DOHH2 (cell line): ENCODE measurements at regions not wholly inside any gene's neighbourhood (a gene's known extent, or its start where the extent isn't known, plus 50 kb on each side); places are given as distances from the start of the nearest gene placed in this dataset.

ENCODE experiments used
- H3F3A ChIP-seq: fragments of 200-600 bp; sonication (generic), shearing (Covaris generic); 2 replicates; pipeline ENCODE4 v1.6.0; 2016; ENCODE audit warnings: antibody characterized with exemption, mild to moderate bottlenecking; ENCODE audit not compliant: control insufficient read depth, insufficient read depth
- H3K27ac ChIP-seq: fragments of 200-600 bp; sonication (generic); 2 replicates; pipeline ENCODE4 v1.5.1; 2014; ENCODE audit warnings: low read depth, mild to moderate bottlenecking, low read length, moderate library complexity
- H3K27me3 ChIP-seq: fragments of 200-600 bp; sonication (generic); 2 replicates; pipeline ENCODE4 v1.6.1; 2014; ENCODE audit warnings: mild to moderate bottlenecking, low read length, mixed read lengths; ENCODE audit not compliant: control insufficient read depth
- H3K36me3 ChIP-seq: fragments of 200-600 bp; sonication (generic); 2 replicates; pipeline ENCODE4 v1.6.1; 2014; ENCODE audit warnings: mild to moderate bottlenecking, low read length, moderate library complexity, mixed read lengths; ENCODE audit not compliant: control insufficient read depth
- H3K4me1 ChIP-seq: fragments of 200-600 bp; sonication (generic); 2 replicates; pipeline ENCODE4 v1.6.1; 2014; ENCODE audit warnings: mild to moderate bottlenecking, low read length, mixed read lengths; ENCODE audit not compliant: control insufficient read depth
- H3K4me2 ChIP-seq: fragments of 200-600 bp; sonication (generic); 2 replicates; pipeline ENCODE4 v1.6.0; 2014; ENCODE audit warnings: mild to moderate bottlenecking, low read length, moderate library complexity
- H3K4me3 ChIP-seq: fragments of 200-600 bp; sonication (generic); 2 replicates; pipeline ENCODE4 v1.5.1; 2014; ENCODE audit warnings: mild to moderate bottlenecking, low read length, mixed read lengths
- H3K79me2 ChIP-seq: fragments of 200-600 bp; sonication (generic); 2 replicates; pipeline ENCODE4 v1.6.1; 2014; ENCODE audit warnings: mild to moderate bottlenecking, low read length, mixed read lengths; ENCODE audit not compliant: control insufficient read depth
- H3K9me2 ChIP-seq: fragments of 200-600 bp; sonication (generic); replicated peaks from 2 replicates; pipeline ENCODE4 v1.6.1; 2014; ENCODE audit warnings: mild to moderate bottlenecking, low read length, mixed read lengths; ENCODE audit not compliant: control insufficient read depth
- H3K9me3 ChIP-seq: fragments of 200-600 bp; sonication (generic); 2 replicates; pipeline ENCODE4 v1.6.1; 2014; ENCODE audit warnings: antibody characterized with exemption, low read length, mixed read lengths; ENCODE audit not compliant: control insufficient read depth, insufficient read depth
- H4K20me1 ChIP-seq: fragments of 200-600 bp; sonication (generic); 2 replicates; pipeline ENCODE4 v1.6.0; 2014; ENCODE audit warnings: low read depth, mild to moderate bottlenecking, antibody characterized with exemption, low read length, moderate library complexity; ENCODE audit not compliant: control insufficient read depth, insufficient read depth
- EZH2phosphoT487 ChIP-seq: fragments of 200-600 bp; sonication (generic); IDR thresholded peaks from 2 replicates; pipeline ENCODE4 v1.6.1; 2017; ENCODE audit warnings: borderline replicate concordance, mild to moderate bottlenecking, antibody characterized with exemption, low read length, moderate library complexity, mixed read lengths
- TF ChIP-seq, protein P1 (sequence below): fragments of 200-600 bp; sonication (generic); IDR thresholded peaks from one replicate; pipeline ENCODE4 v1.5.1; 2014; ENCODE audit warnings: antibody characterized with exemption, mild to moderate bottlenecking, low read depth, low read length; ENCODE audit not compliant: poor library complexity, severe bottlenecking

DNA sequence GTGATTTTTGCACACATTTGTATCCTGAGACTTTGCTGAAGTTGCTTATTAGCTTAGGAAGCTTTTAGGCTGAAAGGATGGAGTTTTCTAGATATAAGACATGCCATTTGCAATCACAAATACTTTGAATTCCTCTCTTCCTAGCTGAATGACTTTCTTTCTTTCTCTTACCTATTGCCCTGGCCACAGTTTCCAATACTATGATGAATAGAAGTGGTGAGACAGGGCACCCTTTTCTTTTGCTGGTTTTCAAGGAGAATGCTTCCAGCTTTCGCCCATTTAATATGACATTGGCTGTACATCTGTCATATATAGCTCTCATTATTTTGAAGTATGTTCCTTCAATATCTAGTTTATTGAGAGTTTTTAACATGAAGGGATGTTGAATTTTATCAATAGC, 409.6 kb upstream of the EPHA7 start:
- Histone ChIP-seq H3K36me3 (no peaks in the 10 kb centered on the region), H4K20me1 (no peaks in the 10 kb centered on the region), H3K9me3 (no peaks in the 10 kb centered on the region), H3K79me2 (no peaks in the 10 kb centered on the region), H3F3A (no peaks in the 10 kb centered on the region), H3K4me3 (no peak overlapping the region), H3K4me1 (no peaks in the 10 kb centered on the region), H3K27ac (no peak overlapping the region), H3K27me3 (no peaks in the 10 kb centered on the region), H3K4me2 (no peak overlapping the region), H3K9me2 (no peaks in the 10 kb centered on the region)
- TF ChIP-seq, protein P1, sequence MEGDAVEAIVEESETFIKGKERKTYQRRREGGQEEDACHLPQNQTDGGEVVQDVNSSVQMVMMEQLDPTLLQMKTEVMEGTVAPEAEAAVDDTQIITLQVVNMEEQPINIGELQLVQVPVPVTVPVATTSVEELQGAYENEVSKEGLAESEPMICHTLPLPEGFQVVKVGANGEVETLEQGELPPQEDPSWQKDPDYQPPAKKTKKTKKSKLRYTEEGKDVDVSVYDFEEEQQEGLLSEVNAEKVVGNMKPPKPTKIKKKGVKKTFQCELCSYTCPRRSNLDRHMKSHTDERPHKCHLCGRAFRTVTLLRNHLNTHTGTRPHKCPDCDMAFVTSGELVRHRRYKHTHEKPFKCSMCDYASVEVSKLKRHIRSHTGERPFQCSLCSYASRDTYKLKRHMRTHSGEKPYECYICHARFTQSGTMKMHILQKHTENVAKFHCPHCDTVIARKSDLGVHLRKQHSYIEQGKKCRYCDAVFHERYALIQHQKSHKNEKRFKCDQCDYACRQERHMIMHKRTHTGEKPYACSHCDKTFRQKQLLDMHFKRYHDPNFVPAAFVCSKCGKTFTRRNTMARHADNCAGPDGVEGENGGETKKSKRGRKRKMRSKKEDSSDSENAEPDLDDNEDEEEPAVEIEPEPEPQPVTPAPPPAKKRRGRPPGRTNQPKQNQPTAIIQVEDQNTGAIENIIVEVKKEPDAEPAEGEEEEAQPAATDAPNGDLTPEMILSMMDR, result no peak
- no peak for TF ChIP-seq EZH2phosphoT487

DNA sequence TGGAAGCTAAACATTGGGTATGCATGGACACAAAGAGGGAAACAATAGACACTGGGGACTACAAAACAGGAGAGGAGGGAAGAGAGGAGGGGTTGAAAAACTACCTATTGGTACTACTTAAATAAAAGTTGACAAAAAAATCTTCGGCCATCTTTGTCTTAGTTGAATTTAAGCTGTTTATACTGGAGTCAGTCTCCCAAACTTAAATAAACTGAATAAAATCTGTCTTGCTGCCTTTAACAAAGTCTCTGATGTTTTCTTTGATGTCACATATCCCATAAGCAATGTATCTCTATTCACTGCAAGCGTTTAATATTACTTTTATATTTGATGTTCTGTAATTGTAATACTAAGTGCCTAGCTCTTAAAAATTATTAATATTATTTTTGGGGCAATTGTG, 409.2 kb upstream of the EPHA7 start:
- Histone ChIP-seq H3K27ac (no peak overlapping the region), H3K4me3 (no peak overlapping the region), H3K27me3 (no peaks in the 10 kb centered on the region), H4K20me1 (no peaks in the 10 kb centered on the region), H3K4me1 (no peaks in the 10 kb centered on the region), H3F3A (no peaks in the 10 kb centered on the region), H3K36me3 (no peaks in the 10 kb centered on the region), H3K4me2 (no peak overlapping the region), H3K9me2 (no peaks in the 10 kb centered on the region), H3K9me3 (no peaks in the 10 kb centered on the region), H3K79me2 (no peaks in the 10 kb centered on the region)
- TF ChIP-seq, protein P1, result no peak
- no peak for TF ChIP-seq EZH2phosphoT487

DNA sequence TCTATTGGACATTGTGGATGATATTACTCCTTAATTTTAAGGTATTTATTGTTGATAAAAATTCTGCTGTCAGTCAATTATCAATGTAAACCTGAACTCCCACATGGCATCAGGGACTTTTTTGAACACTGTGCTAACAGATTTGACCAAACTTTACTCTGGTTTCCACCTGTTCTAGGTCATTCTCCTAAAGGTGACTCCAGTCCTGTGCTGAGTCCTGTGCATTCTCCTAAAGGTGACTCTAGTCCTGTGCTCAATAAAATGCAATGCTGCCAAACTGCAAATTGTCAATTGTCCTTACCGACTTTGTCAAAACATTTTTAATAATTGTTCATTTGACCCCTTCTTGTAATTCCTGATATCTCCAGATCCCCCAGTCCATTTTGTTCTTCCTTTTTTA, 408.4 kb upstream of the EPHA7 start:
- H3K4me3 ChIP-seq, result no peak overlapping the region
- no peaks in the 10 kb centered on the region for H3K4me1 ChIP-seq
- H3K36me3 ChIP-seq, result no peaks in the 10 kb centered on the region
- no peak overlapping the region for H3K4me2 ChIP-seq
- no peaks in the 10 kb centered on the region for H3K27me3 ChIP-seq
- H4K20me1 ChIP-seq, result no peaks in the 10 kb centered on the region
- TF ChIP-seq, protein P1, result no peak
- no peak for TF ChIP-seq EZH2phosphoT487
- no peaks in the 10 kb centered on the region for H3K79me2 ChIP-seq
- no peaks in the 10 kb centered on the region for H3F3A ChIP-seq
- H3K27ac ChIP-seq, result no peak overlapping the region
- no peaks in the 10 kb centered on the region for H3K9me2 ChIP-seq
- H3K9me3 ChIP-seq, result no peaks in the 10 kb centered on the region

DNA sequence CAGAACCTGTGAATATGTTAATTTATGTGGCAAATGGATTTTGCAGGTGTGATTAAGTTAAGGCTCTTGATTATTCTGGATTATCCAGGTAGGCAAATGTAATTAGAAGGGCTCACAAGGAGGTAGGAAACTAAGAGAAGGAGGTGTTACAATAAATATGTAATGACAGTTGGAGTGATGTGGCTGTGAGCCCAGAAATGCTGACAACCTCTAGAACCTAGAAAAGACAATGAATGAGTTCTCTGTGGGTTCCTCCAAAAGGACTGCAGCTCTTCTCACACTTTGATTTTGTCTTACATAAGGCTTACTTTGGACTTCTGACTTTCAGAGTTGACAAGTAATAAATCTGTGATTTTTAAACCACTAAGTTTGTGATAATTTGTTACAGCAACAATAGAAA, 406.6 kb upstream of the EPHA7 start:
- no peak overlapping the region for H3K27ac ChIP-seq
- H3K9me2 ChIP-seq, result no peaks in the 10 kb centered on the region
- H3K9me3 ChIP-seq, result no peaks in the 10 kb centered on the region
- no peaks in the 10 kb centered on the region for H3K27me3 ChIP-seq
- H3K4me1 ChIP-seq, result no peaks in the 10 kb centered on the region
- H3K4me3 ChIP-seq, result no peak overlapping the region
- no peaks in the 10 kb centered on the region for H3F3A ChIP-seq
- H3K79me2 ChIP-seq, result no peaks in the 10 kb centered on the region
- no peak overlapping the region for H3K4me2 ChIP-seq
- TF ChIP-seq, protein P1, result no peak
- TF ChIP-seq EZH2phosphoT487, result no peak
- no peaks in the 10 kb centered on the region for H3K36me3 ChIP-seq
- H4K20me1 ChIP-seq, result no peaks in the 10 kb centered on the region
